Peyer's patch (tissue), 4 donors: ENCODE measurements at regions not wholly inside any gene's neighbourhood (a gene's known extent, or its start where the extent isn't known, plus 50 kb on each side); places are given as distances from the start of the nearest gene placed in this dataset.

Source experiments
- DNase-seq, 3 donors: peaks; one replicate each; pipeline ENCODE4 v3.0.0-alpha.2; 2017 to 2019
- H3K27ac ChIP-seq, 4 donors: fragments of 200-600 bp; sonication (generic); one replicate each; pipeline ENCODE4 v1.5.1; 2016 to 2019
- H3K27me3 ChIP-seq, 2 donors: fragments of 200-600 bp; sonication (generic); one replicate each; pipeline ENCODE4 v1.5.1; 2019
- H3K36me3 ChIP-seq, 3 donors: fragments of 200-600 bp; sonication (generic); one replicate each; pipeline ENCODE4 v1.5.1; 2016 to 2019
- H3K4me1 ChIP-seq, 4 donors: fragments of 200-600 bp; sonication (generic); one replicate each; pipeline ENCODE4 v1.5.1; 2016 to 2019
- H3K4me3 ChIP-seq, 4 donors: fragments of 200-600 bp; sonication (generic); 1 replicate in 3 of 4; 2 replicates in 1 of 4; pipeline ENCODE4 v1.5.1; 2016 to 2019; ENCODE audit warnings: mild to moderate bottlenecking in 1 of 4
- H3K9me3 ChIP-seq, 4 donors: fragments of 200-600 bp; sonication (generic); one replicate each; pipeline ENCODE4 v1.5.1; 2016 to 2019; ENCODE audit warnings: mild to moderate bottlenecking in 1 of 4
- POLR2A ChIP-seq, 2 donors: fragments of 450-650 bp; IDR thresholded peaks; one replicate each; pipeline ENCODE4 v1.5.1; 2017; ENCODE audit warnings: antibody characterized with exemption in 2 of 2, mild to moderate bottlenecking in 2 of 2, moderate library complexity in 2 of 2
- TF ChIP-seq, protein P1 (sequence below), 6 experiments: fragments of 450-650 bp in 4 of 6; fragments of 200-600 bp in 2 of 6; sonication (generic) in 1 of 6; IDR thresholded peaks; one replicate each; pipeline ENCODE4 v1.5.1; 2017 to 2019; ENCODE audit warnings: antibody characterized with exemption in 6 of 6, mild to moderate bottlenecking in 3 of 6, moderate library complexity in 1 of 6

DNA sequence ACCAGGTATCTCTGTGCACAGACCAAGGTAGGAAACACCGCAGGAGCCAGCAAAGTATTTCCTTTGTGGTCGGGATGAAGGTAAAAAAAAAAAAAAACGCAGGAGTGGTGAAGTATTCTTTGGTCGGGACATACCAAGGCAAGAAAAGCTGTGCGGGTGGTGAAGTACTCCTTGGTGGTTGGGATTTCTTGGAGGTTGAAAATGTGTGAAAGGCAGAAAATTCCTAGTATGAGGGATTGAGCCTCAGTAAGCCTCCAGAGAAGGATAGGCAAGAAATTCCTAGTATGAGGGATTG lies 802.6 kb downstream of the PLA2G4A start:
- Histone ChIP-seq H3K36me3 (no peaks in the 10 kb centered on the region), H3K4me1 (no peaks in the 10 kb centered on the region), H3K4me3 (no peak overlapping the region), H3K9me3 (no peaks in the 10 kb centered on the region), H3K27ac (no peak overlapping the region), H3K27me3 (no peaks in the 10 kb centered on the region)
- TF ChIP-seq, protein P1, sequence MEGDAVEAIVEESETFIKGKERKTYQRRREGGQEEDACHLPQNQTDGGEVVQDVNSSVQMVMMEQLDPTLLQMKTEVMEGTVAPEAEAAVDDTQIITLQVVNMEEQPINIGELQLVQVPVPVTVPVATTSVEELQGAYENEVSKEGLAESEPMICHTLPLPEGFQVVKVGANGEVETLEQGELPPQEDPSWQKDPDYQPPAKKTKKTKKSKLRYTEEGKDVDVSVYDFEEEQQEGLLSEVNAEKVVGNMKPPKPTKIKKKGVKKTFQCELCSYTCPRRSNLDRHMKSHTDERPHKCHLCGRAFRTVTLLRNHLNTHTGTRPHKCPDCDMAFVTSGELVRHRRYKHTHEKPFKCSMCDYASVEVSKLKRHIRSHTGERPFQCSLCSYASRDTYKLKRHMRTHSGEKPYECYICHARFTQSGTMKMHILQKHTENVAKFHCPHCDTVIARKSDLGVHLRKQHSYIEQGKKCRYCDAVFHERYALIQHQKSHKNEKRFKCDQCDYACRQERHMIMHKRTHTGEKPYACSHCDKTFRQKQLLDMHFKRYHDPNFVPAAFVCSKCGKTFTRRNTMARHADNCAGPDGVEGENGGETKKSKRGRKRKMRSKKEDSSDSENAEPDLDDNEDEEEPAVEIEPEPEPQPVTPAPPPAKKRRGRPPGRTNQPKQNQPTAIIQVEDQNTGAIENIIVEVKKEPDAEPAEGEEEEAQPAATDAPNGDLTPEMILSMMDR (IDR thresholded peaks at IDR 0.05) = no peak
- TF ChIP-seq POLR2A (IDR thresholded peaks at IDR 0.05) = no peak
- no peak for DNase-seq

GRCh38 chr1:187631984-187632383 lies 803.2 kb downstream of the PLA2G4A start:
- Histone ChIP-seq H3K27ac (no peak overlapping the region), H3K36me3 (no peaks in the 10 kb centered on the region), H3K27me3 (no peaks in the 10 kb centered on the region), H3K9me3 (no peaks in the 10 kb centered on the region), H3K4me3 (no peak overlapping the region), H3K4me1 (no peaks in the 10 kb centered on the region)
- TF ChIP-seq, protein P1 (IDR thresholded peaks at IDR 0.05) = no peak
- TF ChIP-seq POLR2A (IDR thresholded peaks at IDR 0.05) = no peak
- no peak for DNase-seq

- DNase-seq = no peak
- Histone ChIP-seq H3K4me1 (no peaks in the 10 kb centered on the region), H3K27me3 (no peaks in the 10 kb centered on the region), H3K36me3 (no peaks in the 10 kb centered on the region), H3K4me3 (no peak overlapping the region), H3K9me3 (no peaks in the 10 kb centered on the region), H3K27ac (no peak overlapping the region)
- no peak for TF ChIP-seq POLR2A (IDR thresholded peaks at IDR 0.05)
- TF ChIP-seq, protein P1 (IDR thresholded peaks at IDR 0.05) = no peak
Measured at GRCh38 chr1:187634940-187635339, 806.2 kb downstream of the PLA2G4A start.

DNA sequence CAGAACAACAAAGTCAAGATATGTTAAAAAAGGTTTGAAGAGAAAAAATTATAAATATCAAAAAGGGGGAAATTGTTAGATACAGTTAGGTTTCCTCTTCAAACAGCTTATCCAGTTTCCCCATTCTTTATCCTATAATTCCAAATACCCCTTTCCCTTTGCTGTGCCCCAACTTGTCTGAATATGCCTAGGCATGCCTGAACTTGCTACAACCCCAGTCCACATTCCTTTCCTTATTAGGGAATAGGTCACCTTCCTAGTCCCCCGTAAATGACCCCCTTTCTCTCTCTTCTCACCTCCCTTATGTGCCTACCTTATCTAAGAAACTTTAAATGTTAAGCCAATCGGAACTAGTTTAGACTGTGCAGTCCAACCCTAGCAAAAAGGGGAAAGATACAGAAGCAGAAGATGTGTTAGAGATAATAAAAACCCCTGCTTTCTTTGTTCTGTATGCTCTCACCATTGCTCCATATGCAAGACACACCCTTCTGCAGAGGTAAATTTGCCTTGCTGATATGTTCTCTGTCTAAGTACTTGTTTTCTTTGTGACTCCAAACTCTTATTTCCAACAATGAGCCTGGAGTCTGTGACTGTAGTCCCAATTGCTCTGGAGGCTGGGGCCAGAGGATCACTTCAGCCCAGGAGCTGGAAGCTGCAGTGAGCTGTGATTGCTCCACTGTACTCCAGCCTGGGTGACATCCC lies 810.1 kb downstream of the PLA2G4A start:
- no peaks in the 10 kb centered on the region for H3K27me3 ChIP-seq
- no peak for DNase-seq
- TF ChIP-seq, protein P1 (IDR thresholded peaks at IDR 0.05) = no peak
- no peak for TF ChIP-seq POLR2A (IDR thresholded peaks at IDR 0.05)
- no peaks in the 10 kb centered on the region for H3K4me1 ChIP-seq
- H3K9me3 ChIP-seq = no peaks in the 10 kb centered on the region
- H3K36me3 ChIP-seq = no peaks in the 10 kb centered on the region
- no peak overlapping the region for H3K4me3 ChIP-seq
- no peak overlapping the region for H3K27ac ChIP-seq

DNA sequence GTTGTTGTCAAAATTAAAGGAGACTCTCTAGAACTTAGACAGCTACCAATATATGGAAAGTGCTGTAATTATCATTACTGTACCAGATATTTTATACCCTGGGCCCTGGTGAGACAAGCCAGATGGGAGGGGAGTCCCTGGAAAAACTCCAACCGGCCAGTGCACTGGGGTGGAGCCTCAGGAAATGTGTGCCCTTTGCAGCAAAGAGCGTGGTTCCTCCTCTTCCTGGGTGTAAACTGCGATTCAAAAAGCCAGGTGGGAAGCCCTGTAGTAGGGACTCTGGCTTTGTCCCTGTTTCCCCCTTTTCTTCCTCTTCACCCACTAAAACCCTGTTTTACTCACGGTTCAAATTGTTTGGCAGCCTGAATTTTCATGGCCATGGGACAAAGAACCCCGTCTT lies 812.3 kb downstream of the PLA2G4A start:
- Histone ChIP-seq H3K36me3 (no peaks in the 10 kb centered on the region), H3K4me1 (no peaks in the 10 kb centered on the region), H3K4me3 (no peak overlapping the region), H3K27me3 (no peaks in the 10 kb centered on the region), H3K9me3 (no peaks in the 10 kb centered on the region), H3K27ac (no peak overlapping the region)
- TF ChIP-seq, protein P1 (IDR thresholded peaks at IDR 0.05) = no peak
- TF ChIP-seq POLR2A (IDR thresholded peaks at IDR 0.05) = no peak
- no peak for DNase-seq

DNA sequence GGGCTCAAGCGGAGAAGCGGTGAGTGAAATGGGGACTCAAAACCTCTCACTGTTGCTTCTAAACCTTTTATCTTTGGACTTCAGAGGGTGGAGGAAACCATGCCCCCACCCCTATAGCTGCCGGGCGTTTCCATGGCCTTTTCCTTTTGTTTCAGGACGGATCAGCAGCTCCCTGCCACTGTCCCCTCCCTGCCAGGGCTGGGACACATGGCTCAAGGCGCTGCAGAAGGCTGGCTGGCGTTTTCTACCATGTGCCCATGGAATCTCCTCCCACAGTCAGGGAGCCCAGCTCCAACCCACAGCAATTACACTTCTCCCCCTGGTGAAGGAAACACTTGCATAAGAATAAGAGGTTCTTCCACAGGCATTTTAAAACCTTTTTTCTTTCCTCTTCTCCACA lies 812.7 kb downstream of the PLA2G4A start:
- Histone ChIP-seq H3K4me3 (no peak overlapping the region), H3K27ac (no peak overlapping the region), H3K27me3 (no peaks in the 10 kb centered on the region), H3K36me3 (no peaks in the 10 kb centered on the region), H3K9me3 (no peaks in the 10 kb centered on the region), H3K4me1 (no peaks in the 10 kb centered on the region)
- DNase-seq = no peak
- no peak for TF ChIP-seq POLR2A (IDR thresholded peaks at IDR 0.05)
- TF ChIP-seq, protein P1 (IDR thresholded peaks at IDR 0.05) = no peak
